Trophoblast cell (in vitro differentiated cells and primary cell): ENCODE measurements at regions not wholly inside any gene's neighbourhood (a gene's known extent, or its start where the extent isn't known, plus 50 kb on each side); places are given as distances from the start of the nearest gene placed in this dataset.

Experiments used
- DNase-seq, 2 donors: peaks; one replicate each; pipeline ENCODE4 v3.0.0-alpha.2; 2016
- H2AFZ ChIP-seq: 2 replicates; pipeline ENCODE4 v1.6.1; 2013; ENCODE audit warnings: low read length, moderate library complexity, mild to moderate bottlenecking; ENCODE audit not compliant: insufficient read depth, poor library complexity
- H2AK5ac ChIP-seq: 2 replicates; pipeline ENCODE4 v1.6.1; 2013; ENCODE audit warnings: mild to moderate bottlenecking, low read length
- H2BK120ac ChIP-seq: 2 replicates; pipeline ENCODE4 v1.6.1; 2013; ENCODE audit warnings: low read length, mild to moderate bottlenecking, moderate library complexity; ENCODE audit not compliant: insufficient read depth, poor library complexity
- H2BK12ac ChIP-seq: 2 replicates; pipeline ENCODE4 v1.6.1; 2013; ENCODE audit warnings: mild to moderate bottlenecking, low read length, moderate library complexity
- H2BK5ac ChIP-seq: 2 replicates; pipeline ENCODE4 v1.6.1; 2013; ENCODE audit warnings: low read length, low read depth, moderate library complexity, mild to moderate bottlenecking; ENCODE audit not compliant: poor library complexity
- H3K14ac ChIP-seq: 2 replicates; pipeline ENCODE4 v1.6.1; 2013; ENCODE audit warnings: mild to moderate bottlenecking, low read length
- H3K18ac ChIP-seq: 2 replicates; pipeline ENCODE4 v1.6.1; 2013; ENCODE audit warnings: mild to moderate bottlenecking, low read length
- H3K23ac ChIP-seq: 2 replicates; pipeline ENCODE4 v1.6.1; 2013; ENCODE audit warnings: low read length
- H3K27ac ChIP-seq: 2 replicates; pipeline ENCODE4 v1.5.1; 2013; ENCODE audit warnings: low read depth, mild to moderate bottlenecking, inconsistent platforms, low read length, moderate library complexity
- H3K27me3 ChIP-seq: 2 replicates; pipeline ENCODE4 v1.6.1; 2013; ENCODE audit warnings: inconsistent platforms, mild to moderate bottlenecking, low read length, moderate library complexity; ENCODE audit not compliant: insufficient read depth
- H3K36me3 ChIP-seq, 2 experiments: 1 replicate in 1 of 2; 2 replicates in 1 of 2; pipeline ENCODE4 v1.6.1; 2013; ENCODE audit warnings: low read length in 2 of 2, mild to moderate bottlenecking in 2 of 2, moderate library complexity in 1 of 2; ENCODE audit not compliant: insufficient read depth in 2 of 2, control insufficient read depth in 1 of 2
- H3K4ac ChIP-seq: 2 replicates; pipeline ENCODE4 v1.6.1; 2013; ENCODE audit warnings: low read depth, mild to moderate bottlenecking, low read length, moderate library complexity
- H3K4me1 ChIP-seq, 2 experiments: 1 replicate in 1 of 2; 2 replicates in 1 of 2; pipeline ENCODE4 v1.6.1; 2013; ENCODE audit warnings: low read length in 2 of 2, mild to moderate bottlenecking in 2 of 2, moderate library complexity in 1 of 2; ENCODE audit not compliant: insufficient read depth in 2 of 2, control insufficient read depth in 1 of 2
- H3K4me2 ChIP-seq: 2 replicates; pipeline ENCODE4 v1.6.1; 2013; ENCODE audit warnings: inconsistent platforms, mild to moderate bottlenecking, low read length, moderate library complexity
- H3K4me3 ChIP-seq: 2 replicates; pipeline ENCODE4 v1.5.1; 2013; ENCODE audit warnings: mild to moderate bottlenecking, low read depth, low read length, inconsistent platforms
- H3K79me1 ChIP-seq: one replicate; pipeline ENCODE4 v1.6.1; 2013; ENCODE audit warnings: low read length
- H3K79me2 ChIP-seq: 2 replicates; pipeline ENCODE4 v1.6.1; 2013; ENCODE audit warnings: low read length, mild to moderate bottlenecking; ENCODE audit not compliant: control insufficient read depth, insufficient read depth, poor library complexity
- H3K9ac ChIP-seq: 2 replicates; pipeline ENCODE4 v1.6.1; 2013; ENCODE audit warnings: mild to moderate bottlenecking, low read length
- H3K9me3 ChIP-seq: 2 replicates; pipeline ENCODE4 v1.6.1; 2013; ENCODE audit warnings: low read depth, mild to moderate bottlenecking, control low read depth, inconsistent platforms, low read length; ENCODE audit not compliant: insufficient read depth
- H4K12ac ChIP-seq: 2 replicates; pipeline ENCODE4 v1.6.1; 2013; ENCODE audit warnings: low read depth, mild to moderate bottlenecking, low read length, moderate library complexity
- H4K8ac ChIP-seq: 2 replicates; pipeline ENCODE4 v1.6.1; 2013; ENCODE audit warnings: low read depth, mild to moderate bottlenecking, low read length, moderate library complexity
- H4K91ac ChIP-seq: one replicate; pipeline ENCODE4 v1.6.1; 2013; ENCODE audit warnings: low read depth, mild to moderate bottlenecking, low read length, moderate library complexity
- WGBS: extraction: QIAGEN DNeasy Blood & Tissue Kit; methylation state at CpG from one replicate; pipeline ENCODE4 v1.1.7; 2013; ENCODE audit warnings: missing lambda C conversion rate; ENCODE audit not compliant: insufficient read length, insufficient coverage; ENCODE audit errors: extremely low coverage; 5-methylcytosine and 5-hydroxymethylcytosine counted together

DNA sequence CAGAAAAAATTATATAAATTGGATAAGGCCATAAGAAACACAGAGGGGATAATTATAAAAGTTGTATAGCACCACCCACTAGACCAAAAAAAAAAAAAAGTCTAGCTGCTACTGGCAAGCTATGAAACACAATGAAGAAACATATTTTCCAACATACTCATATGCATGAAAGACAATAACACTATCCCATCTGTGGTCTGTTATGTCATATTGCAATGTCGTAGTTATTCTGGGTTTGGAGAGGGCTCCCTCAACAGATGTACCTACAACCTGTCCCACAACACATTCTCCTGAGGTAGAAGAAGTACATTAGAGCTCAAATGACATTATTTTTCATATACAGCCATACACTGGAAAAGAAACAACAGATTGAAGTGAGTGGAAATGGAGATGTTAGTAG, 517.6 kb upstream of the ADGRL4 start:
- H2AFZ ChIP-seq = no peak overlapping the region
- H3K23ac ChIP-seq = no peak overlapping the region
- no peak overlapping the region for H2BK5ac ChIP-seq
- no peaks in the 10 kb centered on the region for H3K79me1 ChIP-seq
- H3K9ac ChIP-seq = no peak overlapping the region
- H2AK5ac ChIP-seq = no peak overlapping the region
- H4K12ac ChIP-seq = no peak overlapping the region
- no peak overlapping the region for H3K27ac ChIP-seq
- H4K8ac ChIP-seq = no peak overlapping the region
- WGBS = no CpG with 5 or more reads among the region's 1 CpG
- no peak overlapping the region for H3K4me2 ChIP-seq
- no peak overlapping the region for H3K14ac ChIP-seq
- no peak overlapping the region for H3K18ac ChIP-seq
- H3K27me3 ChIP-seq = no peaks in the 10 kb centered on the region
- H2BK120ac ChIP-seq = no peak overlapping the region
- H3K79me2 ChIP-seq = no peaks in the 10 kb centered on the region
- no peak for DNase-seq
- H3K4ac ChIP-seq = no peak overlapping the region
- no peak overlapping the region for H3K4me3 ChIP-seq
- H3K4me1 ChIP-seq = no peaks in the 10 kb centered on the region
- no peaks in the 10 kb centered on the region for H3K36me3 ChIP-seq
- no peaks in the 10 kb centered on the region for H3K9me3 ChIP-seq
- no peak overlapping the region for H2BK12ac ChIP-seq
- H4K91ac ChIP-seq = no peak overlapping the region

- no peak overlapping the region for H3K4me2 ChIP-seq
These were observed 512.7 kb upstream of the ADGRL4 start for GRCh38 chr1:79519084-79519760.

DNA sequence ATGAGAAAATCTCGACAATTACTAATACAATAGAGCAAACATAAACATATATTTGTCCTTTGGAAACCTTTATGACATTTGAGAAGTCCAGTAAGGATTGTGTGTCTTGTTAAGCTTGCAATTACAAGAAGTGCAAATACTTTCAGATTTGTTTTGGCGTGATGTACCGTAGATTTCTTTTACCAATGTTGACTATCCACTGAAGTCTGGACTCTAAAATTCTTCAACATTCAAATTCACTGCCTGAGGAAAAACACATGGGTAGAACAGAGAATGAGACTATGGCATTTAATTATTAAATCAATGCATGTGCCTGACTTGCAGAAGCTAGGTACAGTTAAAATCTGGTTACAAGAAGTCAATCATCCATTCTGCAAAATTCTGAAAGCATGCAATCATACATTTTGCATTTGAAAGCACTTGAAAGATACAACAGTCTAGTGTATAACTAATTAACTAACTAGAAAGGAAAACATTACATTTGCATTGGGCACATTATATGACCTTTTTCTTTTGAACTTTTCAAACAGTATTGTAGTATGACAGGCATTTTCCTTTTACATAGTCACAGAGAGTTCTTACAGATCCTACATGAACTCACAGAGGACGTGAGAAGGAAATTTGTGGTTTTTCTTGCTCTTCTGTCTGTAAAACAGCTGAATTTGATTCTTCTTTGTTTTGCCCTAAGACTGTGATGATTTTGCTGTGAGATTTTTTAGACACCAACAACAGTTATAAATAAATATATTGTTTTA, 511.1 kb upstream of the ADGRL4 start:
- H3K27ac ChIP-seq = no peak overlapping the region
- no peaks in the 10 kb centered on the region for H3K4me1 ChIP-seq
- no CpG with 5 or more reads among the region's 4 CpGs for WGBS
- H3K27me3 ChIP-seq = no peaks in the 10 kb centered on the region
- no peak overlapping the region for H3K23ac ChIP-seq
- H3K4ac ChIP-seq = no peak overlapping the region
- H2BK5ac ChIP-seq = no peak overlapping the region
- H4K91ac ChIP-seq = no peak overlapping the region
- H3K4me3 ChIP-seq = no peak overlapping the region
- H3K18ac ChIP-seq = no peak overlapping the region
- H2AFZ ChIP-seq = no peak overlapping the region
- H2BK12ac ChIP-seq = no peak overlapping the region
- H3K36me3 ChIP-seq = no peaks in the 10 kb centered on the region
- H3K9me3 ChIP-seq = no peaks in the 10 kb centered on the region
- no peak for DNase-seq
- no peaks in the 10 kb centered on the region for H3K79me2 ChIP-seq
- no peak overlapping the region for H4K12ac ChIP-seq
- H2BK120ac ChIP-seq = no peak overlapping the region
- no peaks in the 10 kb centered on the region for H3K79me1 ChIP-seq
- H2AK5ac ChIP-seq = no peak overlapping the region
- H3K9ac ChIP-seq = no peak overlapping the region
- no peak overlapping the region for H3K14ac ChIP-seq
- H3K4me2 ChIP-seq = no peak overlapping the region
- H4K8ac ChIP-seq = no peak overlapping the region

More at GRCh38 chr1:79519084-79519760, 512.7 kb upstream of the ADGRL4 start:
- Histone ChIP-seq H3K27ac (no peak overlapping the region), H3K79me2 (no peaks in the 10 kb centered on the region), H3K27me3 (no peaks in the 10 kb centered on the region), H3K36me3 (no peaks in the 10 kb centered on the region), H4K12ac (no peak overlapping the region), H3K4me1 (no peaks in the 10 kb centered on the region), H4K8ac (no peak overlapping the region), H2BK120ac (no peak overlapping the region), H3K4me3 (no peak overlapping the region), H2AK5ac (no peak overlapping the region), H3K14ac (no peak overlapping the region), H3K18ac (no peak overlapping the region), H2BK5ac (no peak overlapping the region), H3K4ac (no peak overlapping the region), H4K91ac (no peak overlapping the region), H2BK12ac (no peak overlapping the region), H3K79me1 (no peaks in the 10 kb centered on the region), H3K9ac (no peak overlapping the region), H3K9me3 (no peaks in the 10 kb centered on the region), H2AFZ (no peak overlapping the region), H3K23ac (no peak overlapping the region)
- no peak for DNase-seq
- WGBS = no CpG with 5 or more reads among the region's 4 CpGs

DNA sequence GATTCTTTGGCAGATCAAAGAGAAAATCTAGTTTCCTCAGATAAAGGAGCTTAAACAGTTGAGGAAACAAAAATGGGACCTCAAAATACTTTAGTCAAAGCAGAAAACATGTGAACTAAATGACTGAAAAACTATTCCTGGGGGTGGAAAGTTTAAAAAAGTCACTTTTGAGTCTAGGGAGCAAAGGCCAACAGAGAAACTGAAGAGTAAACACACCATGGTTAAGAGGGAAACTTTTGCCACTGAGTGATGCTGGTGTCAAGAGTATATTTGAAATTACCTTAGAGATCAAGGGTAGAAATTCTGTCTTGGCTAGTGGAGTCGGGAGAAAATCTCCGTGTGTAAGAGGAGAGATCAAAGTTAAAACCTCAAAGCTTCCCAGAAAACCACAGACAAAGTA, 501.2 kb upstream of the ADGRL4 start:
- no peak for DNase-seq
- Histone ChIP-seq H4K12ac (no peak overlapping the region), H2BK5ac (no peak overlapping the region), H3K4me1 (no peaks in the 10 kb centered on the region), H3K9ac (no peak overlapping the region), H3K36me3 (no peaks in the 10 kb centered on the region), H4K91ac (no peak overlapping the region), H3K23ac (no peak overlapping the region), H3K4me3 (no peak overlapping the region), H3K27me3 (no peaks in the 10 kb centered on the region), H4K8ac (no peak overlapping the region), H2BK120ac (no peak overlapping the region), H3K79me2 (no peaks in the 10 kb centered on the region), H3K79me1 (no peaks in the 10 kb centered on the region), H3K27ac (no peak overlapping the region), H3K4ac (no peak overlapping the region), H3K18ac (no peak overlapping the region), H2BK12ac (no peak overlapping the region), H3K14ac (no peak overlapping the region), H3K9me3 (no peaks in the 10 kb centered on the region), H2AFZ (no peak overlapping the region), H2AK5ac (no peak overlapping the region), H3K4me2 (no peak overlapping the region)
- WGBS = no CpG with 5 or more reads among the region's 2 CpGs
